K562 (cell line): ENCODE measurements at regions not wholly inside any gene's neighbourhood (a gene's known extent, or its start where the extent isn't known, plus 50 kb on each side); places are given as distances from the start of the nearest gene placed in this dataset.

Experiments used
- ATAC-seq: fragments of 200-7000 bp; cut with Tn5 transposase; 3 replicates; pipeline ENCODE4 v1.9.1; 2020; ENCODE audit warnings: moderate library complexity
- BruUV-seq: library from RNA; stranded (reverse); fragments of 400-500 nt; replicated peaks from 2 replicates; lab custom pipeline; 2021; lab: Mats Ljungman, UMichigan
- CTCF ChIA-PET: fragments of 300-600 bp; formaldehyde crosslinking; extraction: SDS; loops from one replicate; lab custom pipeline; 2021; ENCODE audit warnings: low intra/inter-chr PET ratio; lab: Yijun Ruan, JAX
- POLR2A ChIA-PET: fragments of 300-600, 350-650 bp; sonication (Branson Sonifier 250); formaldehyde crosslinking; extraction: SDS; loops from one replicate; lab custom pipeline; 2021; ENCODE audit warnings: antibody characterized with exemption, inconsistent platforms; lab: Yijun Ruan, JAX
- DNase-seq, 4 experiments: peaks; one replicate each; pipeline versions ENCODE4 v3.0.0 to v3.0.0-alpha.2; 2011 to 2018; ENCODE audit warnings: low spot score in 3 of 4, mixed read lengths in 3 of 4; ENCODE audit errors: extremely low read depth in 1 of 4
- FAIRE-seq: peaks from 2 replicates; lab custom pipeline; 2011; peaks lifted over from hg19 to GRCh38; lab: Jason Lieb, UNC
- H2AFZ ChIP-seq: 2 replicates; pipeline ENCODE4 v1.6.0; 2011; ENCODE audit warnings: low read depth, low read length, control low read depth, inconsistent platforms
- H3K27ac ChIP-seq: fragments of 200-600 bp; 3 replicates; pipeline ENCODE4 v1.8.0; 2011; ENCODE audit warnings: low read depth, mild to moderate bottlenecking, control low read depth, inconsistent platforms, low read length, moderate library complexity, mixed read lengths; ENCODE audit errors: extremely low read depth
- H3K27me3 ChIP-seq, 2 experiments: fragments of 300-600 bp in 1 of 2; 2 replicates in 1 of 2; 3 replicates in 1 of 2; pipeline versions ENCODE4 v1.6.0 to v1.8.0; 2011; ENCODE audit warnings: inconsistent platforms in 2 of 2, low read length in 2 of 2, mild to moderate bottlenecking in 1 of 2, mixed read lengths in 1 of 2, moderate library complexity in 1 of 2; ENCODE audit not compliant: control insufficient read depth in 2 of 2, insufficient read depth in 2 of 2
- H3K36me3 ChIP-seq: fragments of 300-600 bp; 3 replicates; pipeline ENCODE4 v1.8.0; 2011; ENCODE audit warnings: mild to moderate bottlenecking, low read length, inconsistent platforms; ENCODE audit not compliant: control insufficient read depth, insufficient read depth
- H3K4me1 ChIP-seq, 2 experiments: fragments of 200-600 bp in 1 of 2; replicated peaks in 1 of 2; 2 replicates in 1 of 2; 3 replicates in 1 of 2; pipeline versions ENCODE4 v1.5.1 to v1.8.0; 2011; ENCODE audit warnings: inconsistent platforms in 2 of 2, low read length in 2 of 2, mild to moderate bottlenecking in 1 of 2, mixed read lengths in 1 of 2, moderate library complexity in 1 of 2; ENCODE audit not compliant: control insufficient read depth in 2 of 2, insufficient read depth in 2 of 2
- H3K4me2 ChIP-seq: 2 replicates; pipeline ENCODE4 v1.6.1; 2011; ENCODE audit warnings: low read length, control low read depth, inconsistent platforms, mixed read lengths; ENCODE audit not compliant: insufficient read depth
- H3K4me3 ChIP-seq: fragments of 200-600 bp; sonication (generic), shearing (Covaris generic); 2 replicates; pipeline ENCODE4 v1.5.1; 2016; ENCODE audit warnings: control low read depth, inconsistent platforms
- H3K79me2 ChIP-seq: fragments of 200-600 bp; 3 replicates; pipeline ENCODE4 v1.8.0; 2011; ENCODE audit warnings: low read length, inconsistent platforms; ENCODE audit not compliant: control insufficient read depth, insufficient read depth
- H3K9ac ChIP-seq, 2 experiments: 2 replicates each; pipeline versions ENCODE4 v1.6.0 to v1.6.1; 2011; ENCODE audit warnings: low read depth in 2 of 2, low read length in 2 of 2, control low read depth in 1 of 2, inconsistent platforms in 1 of 2, mild to moderate bottlenecking in 1 of 2, mixed read lengths in 1 of 2; ENCODE audit not compliant: insufficient read depth in 1 of 2
- H3K9me1 ChIP-seq: one replicate; pipeline ENCODE4 v1.6.0; 2011; ENCODE audit warnings: inconsistent platforms, mild to moderate bottlenecking, low read length, moderate library complexity; ENCODE audit not compliant: control insufficient read depth, insufficient read depth
- H3K9me3 ChIP-seq: replicated peaks from 2 replicates; pipeline ENCODE4 v1.5.1; 2011; ENCODE audit warnings: low read depth, low read length, inconsistent platforms; ENCODE audit not compliant: control insufficient read depth, insufficient read depth
- H4K20me1 ChIP-seq: replicated peaks from 2 replicates; pipeline ENCODE4 v1.6.1; 2011; ENCODE audit warnings: low read length, inconsistent platforms, mixed read lengths; ENCODE audit not compliant: control insufficient read depth, insufficient read depth
- E2F4 ChIP-seq: sonication (generic); formaldehyde crosslinking; IDR thresholded peaks from 2 replicates; pipeline ENCODE4 v1.8.0; 2022; ENCODE audit warnings: mild to moderate bottlenecking, low read depth, missing genetic modification reagents
- L3MBTL2 ChIP-seq: fragments of 450-650 bp; IDR thresholded peaks from 2 replicates; pipeline ENCODE4 v1.6.1; 2016; ENCODE audit warnings: mild to moderate bottlenecking, moderate library complexity
- MBD2 ChIP-seq: sonication (generic); IDR thresholded peaks from 2 replicates; pipeline ENCODE4 v1.6.1; 2016; ENCODE audit warnings: low read depth, borderline replicate concordance
- RFX7 ChIP-seq: fragments of 250-450 bp; sonication (Bioruptor Pico); IDR thresholded peaks from 2 replicates; pipeline ENCODE4 v1.5.1; 2021; ENCODE audit warnings: mild to moderate bottlenecking
- SETDB1 ChIP-seq: IDR thresholded peaks from one replicate; pipeline ENCODE4 v1.6.1; 2012; ENCODE audit warnings: low read length, control low read depth, inconsistent platforms
- WGBS: fragments of 100-300 bp; shearing (Covaris generic); methylation state at CpG from one replicate; pipeline ENCODE4 v1.1.6; 2016; ENCODE audit warnings: low coverage, mixed read lengths; ENCODE audit not compliant: insufficient coverage; ENCODE audit errors: missing lambda C conversion rate; 5-methylcytosine and 5-hydroxymethylcytosine counted together
- in situ Hi-C: fragments of 300-500 bp; cut with MboI; formaldehyde crosslinking; loops from 4 replicates; pipeline ENCODE4 v1.15.0; 2018; ENCODE audit warnings: inconsistent platforms, mixed read lengths
- intact Hi-C: fragments of 100-400 bp; cut with micrococcal nuclease; formaldehyde crosslinking; loops from 2 replicates; pipeline ENCODE4 v1.14.2; 2022

GRCh38 chr18:70663141-70663540, 374.3 kb downstream of the SOCS6 start:
- ATAC-seq (no peak), FAIRE-seq (no peak), DNase-seq (no peak)
- intact Hi-C loops: no loop called here
- ChIA-PET POLR2A (no interaction called here), CTCF (no interaction called here)
- TF ChIP-seq RFX7 (CRISPR knock-in tag): no peak
- in situ Hi-C loops: no loop called here
- Histone ChIP-seq H3K9ac (no peak overlapping the region), H3K4me1 (no peaks in the 10 kb centered on the region), H2AFZ (no peak overlapping the region), H3K27ac (no peak overlapping the region), H3K79me2 (no peaks in the 10 kb centered on the region), H3K36me3 (no peaks in the 10 kb centered on the region), H4K20me1 (no peaks in the 10 kb centered on the region), H3K27me3 (no peaks in the 10 kb centered on the region), H3K9me1 (no peaks in the 10 kb centered on the region), H3K4me3 (no peak overlapping the region), H3K9me3 (no peaks in the 10 kb centered on the region), H3K4me2 (no peak overlapping the region)
- WGBS: 0% methylated on average over 2 of the region's 2 CpGs
- no TSS peak for BruUV-seq

GRCh38 chr18:70662588-70662987, 373.7 kb downstream of the SOCS6 start:
- FAIRE-seq: no peak
- H3K4me3 ChIP-seq: no peak overlapping the region
- intact Hi-C loops: no loop called here
- in situ Hi-C loops: no loop called here
- TF ChIP-seq SETDB1 (no peak), L3MBTL2 (no peak), MBD2 (no peak), E2F4 (CRISPR knock-in tag) (no peak)
- TF ChIP-seq, all 486 proteins: peak for 0
- no peaks in the 10 kb centered on the region for H4K20me1 ChIP-seq
- no peak for DNase-seq
- no peak overlapping the region for H3K9ac ChIP-seq
- no peaks in the 10 kb centered on the region for H3K79me2 ChIP-seq
- 4% methylated on average over 4 of the region's 4 CpGs for WGBS
- H3K4me1 ChIP-seq: no peaks in the 10 kb centered on the region
- no peaks in the 10 kb centered on the region for H3K36me3 ChIP-seq
- no peak overlapping the region for H3K4me2 ChIP-seq
- H3K9me1 ChIP-seq: no peaks in the 10 kb centered on the region
- H2AFZ ChIP-seq: no peak overlapping the region
- H3K27me3 ChIP-seq: no peaks in the 10 kb centered on the region
- ATAC-seq: no peak
- ChIA-PET POLR2A (no interaction called here), CTCF (no interaction called here)
- no peaks in the 10 kb centered on the region for H3K9me3 ChIP-seq
- no peak overlapping the region for H3K27ac ChIP-seq
- no TSS peak for BruUV-seq
